CD4-positive, alpha-beta T cell (primary cell): ENCODE measurements at regions not wholly inside any gene's neighbourhood (a gene's known extent, or its start where the extent isn't known, plus 50 kb on each side); places are given as distances from the start of the nearest gene placed in this dataset.

Experiments used
- ATAC-seq: fragments of 200-7000 bp; cut with Tn5 transposase; one replicate; pipeline ENCODE4 v1.10.0; 2022; ENCODE audit warnings: mild to moderate bottlenecking; ENCODE audit not compliant: poor library complexity
- CTCF ChIA-PET: fragments of 350-600 bp; sonication (Branson Sonifier 250); formaldehyde crosslinking; loops from one replicate; lab custom pipeline; 2021; ENCODE audit warnings: antibody characterized with exemption, inconsistent platforms; lab: Charles Lee
- POLR2A ChIA-PET: fragments of 350-600 bp; sonication (Branson Sonifier 250); formaldehyde crosslinking; loops from one replicate; lab custom pipeline; 2021; ENCODE audit warnings: antibody characterized with exemption, inconsistent platforms; lab: Charles Lee
- DNase-seq, 14 experiments: peaks; one replicate each; pipeline ENCODE4 v3.0.0-alpha.2; 2013 to 2020; ENCODE audit warnings: mixed read lengths in 2 of 14
- H3K27ac ChIP-seq, 2 donors: one replicate each; pipeline versions ENCODE4 v1.5.1 to v1.7.0; 2013; ENCODE audit warnings: low read length in 2 of 2, low read depth in 1 of 2, mild to moderate bottlenecking in 1 of 2
- H3K27me3 ChIP-seq, 2 experiments: 1 replicate in 1 of 2; 2 replicates in 1 of 2; pipeline versions ENCODE4 v1.6.1 to v1.7.0; 2013; ENCODE audit warnings: low read length in 2 of 2, control low read depth in 1 of 2, mild to moderate bottlenecking in 1 of 2, moderate library complexity in 1 of 2; ENCODE audit not compliant: insufficient read depth in 2 of 2, control insufficient read depth in 1 of 2
- H3K36me3 ChIP-seq: one replicate; pipeline ENCODE4 v1.6.1; 2013; ENCODE audit warnings: low read length, control low read depth; ENCODE audit not compliant: insufficient read depth
- H3K4me1 ChIP-seq: one replicate; pipeline ENCODE4 v1.6.1; 2013; ENCODE audit warnings: low read length, control low read depth; ENCODE audit not compliant: insufficient read depth
- H3K4me3 ChIP-seq: one replicate; pipeline ENCODE4 v1.5.1; 2013; ENCODE audit warnings: mild to moderate bottlenecking, low read length, moderate library complexity
- H3K9me3 ChIP-seq, 2 experiments: 1 replicate in 1 of 2; 2 replicates in 1 of 2; pipeline versions ENCODE4 v1.6.1 to v1.7.0; 2013; ENCODE audit warnings: low read length in 2 of 2, mild to moderate bottlenecking in 2 of 2, control low read depth in 1 of 2, moderate library complexity in 1 of 2; ENCODE audit not compliant: control insufficient read depth in 1 of 2, insufficient read depth in 1 of 2
- H3K27ac Mint-ChIP-seq: one replicate; pipeline ENCODE4 v1.8.0; 2020; ENCODE audit warnings: mixed read lengths
- H3K27me3 Mint-ChIP-seq: one replicate; pipeline ENCODE4 v1.8.0; 2021; ENCODE audit warnings: mixed read lengths
- H3K36me3 Mint-ChIP-seq: one replicate; pipeline ENCODE4 v1.8.0; 2021; ENCODE audit warnings: low read depth, mixed read lengths
- H3K4me1 Mint-ChIP-seq: one replicate; pipeline ENCODE4 v1.8.0; 2021; ENCODE audit warnings: low read depth, mixed read lengths
- H3K4me3 Mint-ChIP-seq: one replicate; pipeline ENCODE4 v1.8.0; 2020; ENCODE audit warnings: mild to moderate bottlenecking, mixed read lengths
- H3K9me3 Mint-ChIP-seq: one replicate; pipeline ENCODE4 v1.8.0; 2020; ENCODE audit warnings: mixed read lengths
- intact Hi-C, 2 experiments: fragments of 100-400 bp; cut with DNase I in 1 of 2; cut with micrococcal nuclease in 1 of 2; formaldehyde crosslinking; loops; one replicate each; pipeline versions ENCODE4 v1.15.1 to v1.9.0; 2023 to 2025; cut with DNase I, micrococcal nuclease
- TF ChIP-seq, protein P1 (sequence below): fragments of 200-600 bp; IDR thresholded peaks from one replicate; pipeline ENCODE4 v1.8.0; 2022; ENCODE audit warnings: antibody characterized with exemption, mild to moderate bottlenecking

DNA sequence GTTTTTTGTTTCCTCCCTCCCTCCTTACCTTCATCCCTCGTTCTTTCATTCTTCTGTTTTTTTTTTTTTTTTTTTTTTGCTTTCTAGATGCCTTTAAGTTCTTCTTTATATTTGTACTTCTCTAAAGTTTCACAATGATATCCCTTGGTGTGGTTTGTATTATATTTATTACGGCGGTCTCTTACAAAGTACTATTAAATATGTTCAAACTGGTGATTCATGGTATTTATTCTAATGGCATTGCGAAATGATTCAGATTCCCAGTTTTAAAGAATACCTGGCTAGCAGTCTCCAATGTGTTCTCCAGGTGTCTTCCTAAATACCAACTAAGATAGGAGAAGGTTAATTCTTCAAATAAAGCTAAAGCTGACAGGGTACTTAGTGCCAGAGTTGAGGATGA lies 690.1 kb upstream of the COX7C start:
- H3K27ac Mint-ChIP-seq: no peak overlapping the region
- Histone ChIP-seq H3K27ac (no peak overlapping the region), H3K36me3 (no peaks in the 10 kb centered on the region), H3K4me1 (no peaks in the 10 kb centered on the region), H3K9me3 (no peaks in the 10 kb centered on the region), H3K27me3 (no peaks in the 10 kb centered on the region), H3K4me3 (no peak overlapping the region)
- intact Hi-C loops: no loop called here
- H3K4me3 Mint-ChIP-seq: no peak overlapping the region
- no peak for ATAC-seq
- H3K36me3 Mint-ChIP-seq: no peaks in the 10 kb centered on the region
- ChIA-PET POLR2A (no interaction called here), CTCF (no interaction called here)
- no peaks in the 10 kb centered on the region for H3K27me3 Mint-ChIP-seq
- H3K4me1 Mint-ChIP-seq: no peaks in the 10 kb centered on the region
- H3K9me3 Mint-ChIP-seq: peaks cover 7% of the 10 kb centered on the region
- TF ChIP-seq, protein P1, sequence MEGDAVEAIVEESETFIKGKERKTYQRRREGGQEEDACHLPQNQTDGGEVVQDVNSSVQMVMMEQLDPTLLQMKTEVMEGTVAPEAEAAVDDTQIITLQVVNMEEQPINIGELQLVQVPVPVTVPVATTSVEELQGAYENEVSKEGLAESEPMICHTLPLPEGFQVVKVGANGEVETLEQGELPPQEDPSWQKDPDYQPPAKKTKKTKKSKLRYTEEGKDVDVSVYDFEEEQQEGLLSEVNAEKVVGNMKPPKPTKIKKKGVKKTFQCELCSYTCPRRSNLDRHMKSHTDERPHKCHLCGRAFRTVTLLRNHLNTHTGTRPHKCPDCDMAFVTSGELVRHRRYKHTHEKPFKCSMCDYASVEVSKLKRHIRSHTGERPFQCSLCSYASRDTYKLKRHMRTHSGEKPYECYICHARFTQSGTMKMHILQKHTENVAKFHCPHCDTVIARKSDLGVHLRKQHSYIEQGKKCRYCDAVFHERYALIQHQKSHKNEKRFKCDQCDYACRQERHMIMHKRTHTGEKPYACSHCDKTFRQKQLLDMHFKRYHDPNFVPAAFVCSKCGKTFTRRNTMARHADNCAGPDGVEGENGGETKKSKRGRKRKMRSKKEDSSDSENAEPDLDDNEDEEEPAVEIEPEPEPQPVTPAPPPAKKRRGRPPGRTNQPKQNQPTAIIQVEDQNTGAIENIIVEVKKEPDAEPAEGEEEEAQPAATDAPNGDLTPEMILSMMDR: no peak
- DNase-seq: no peak

DNA sequence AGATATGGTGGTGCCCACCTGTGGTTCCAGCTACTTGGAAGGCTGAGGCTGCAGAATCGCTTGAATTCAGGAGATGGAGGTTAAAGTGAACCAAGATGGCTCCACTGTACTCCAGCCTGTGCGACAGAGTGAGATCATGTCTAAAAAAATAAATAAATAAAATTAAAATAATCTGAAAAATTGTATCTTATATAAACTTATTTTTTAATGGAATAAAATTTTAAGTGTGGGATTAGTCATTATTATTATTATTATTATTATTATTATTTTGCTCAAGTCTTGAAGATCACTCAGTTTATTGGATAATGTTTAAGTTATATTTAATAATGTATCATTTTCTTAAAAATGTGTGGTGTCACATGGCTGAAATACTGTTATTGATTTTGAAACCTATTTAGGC lies 688.0 kb upstream of the COX7C start:
- Histone ChIP-seq H3K36me3 (no peaks in the 10 kb centered on the region), H3K9me3 (no peaks in the 10 kb centered on the region), H3K27me3 (no peaks in the 10 kb centered on the region), H3K4me3 (no peak overlapping the region), H3K4me1 (no peaks in the 10 kb centered on the region), H3K27ac (no peak overlapping the region)
- TF ChIP-seq, protein P1: no peak
- H3K4me3 Mint-ChIP-seq: no peak overlapping the region
- H3K27me3 Mint-ChIP-seq: no peaks in the 10 kb centered on the region
- peaks cover 2% of the 10 kb centered on the region for H3K9me3 Mint-ChIP-seq
- no peak overlapping the region for H3K27ac Mint-ChIP-seq
- H3K4me1 Mint-ChIP-seq: no peaks in the 10 kb centered on the region
- ATAC-seq (no peak), DNase-seq (no peak)
- intact Hi-C loops: no loop called here
- CTCF ChIA-PET: no interaction called here
- H3K36me3 Mint-ChIP-seq: no peaks in the 10 kb centered on the region
- POLR2A ChIA-PET: no interaction called here

DNA sequence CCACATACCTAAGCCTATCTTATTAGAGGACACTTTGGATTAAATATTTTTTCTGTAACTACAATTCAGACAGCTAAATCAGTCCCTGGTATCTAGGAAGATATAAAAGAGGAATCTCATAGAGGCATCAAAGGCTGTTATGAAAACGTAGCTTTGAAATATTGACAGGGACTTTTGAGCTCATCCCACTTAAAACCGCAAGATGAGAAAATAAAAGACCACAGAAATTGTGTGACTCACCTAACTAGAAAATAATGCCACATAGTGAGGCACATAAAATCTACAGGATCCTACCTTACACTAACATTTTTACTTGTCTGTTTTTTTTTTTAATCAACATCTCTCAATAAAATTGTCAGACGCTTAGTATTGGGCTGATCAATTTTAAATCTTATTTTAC lies 686.5 kb upstream of the COX7C start:
- H3K27ac ChIP-seq: no peak overlapping the region
- Mint-ChIP-seq H3K9me3 (peaks cover 6% of the 10 kb centered on the region), H3K36me3 (no peaks in the 10 kb centered on the region), H3K27me3 (no peaks in the 10 kb centered on the region), H3K27ac (no peak overlapping the region), H3K4me1 (no peaks in the 10 kb centered on the region), H3K4me3 (no peak overlapping the region)
- no peaks in the 10 kb centered on the region for H3K36me3 ChIP-seq
- ATAC-seq (no peak), DNase-seq (no peak)
- no peaks in the 10 kb centered on the region for H3K4me1 ChIP-seq
- H3K4me3 ChIP-seq: no peak overlapping the region
- TF ChIP-seq, protein P1: no peak
- intact Hi-C loops: no loop called here
- no peaks in the 10 kb centered on the region for H3K27me3 ChIP-seq
- POLR2A ChIA-PET: no interaction called here
- no peaks in the 10 kb centered on the region for H3K9me3 ChIP-seq
- CTCF ChIA-PET: no interaction called here
